GM12874 (cell line): ENCODE measurements at regions not wholly inside any gene's neighbourhood (a gene's known extent, or its start where the extent isn't known, plus 50 kb on each side); places are given as distances from the start of the nearest gene placed in this dataset.

Experiments used
- CTCF ChIP-seq: IDR thresholded peaks from 2 replicates; pipeline ENCODE4 v1.5.1; 2011; ENCODE audit warnings: low read depth, mild to moderate bottlenecking, control low read depth, low read length, moderate library complexity; ENCODE audit not compliant: insufficient read depth

GRCh38 chr22:23391022-23391421, 189.1 kb downstream of the IGLL1 start:
- no peak for TF ChIP-seq CTCF

GRCh38 chr22:23389271-23390071, 190.6 kb downstream of the IGLL1 start:
- no peak for TF ChIP-seq CTCF

GRCh38 chr22:23388517-23388890, 191.6 kb downstream of the IGLL1 start:
- TF ChIP-seq CTCF: no peak

GRCh38 chr22:23387827-23388516, 192.1 kb downstream of the IGLL1 start:
- no peak for TF ChIP-seq CTCF

- no peak for TF ChIP-seq CTCF
Observed at GRCh38 chr22:23386822-23387580, 193.1 kb downstream of the IGLL1 start.

- TF ChIP-seq CTCF: peak; percentile 99
Observed at GRCh38 chr22:23385678-23386631, 194.1 kb downstream of the IGLL1 start.
